DMS79 treated with DMSO at 0.1 percent for 48 hours (cell line): ENCODE measurements at regions not wholly inside any gene's neighbourhood (a gene's known extent, or its start where the extent isn't known, plus 50 kb on each side); places are given as distances from the start of the nearest gene placed in this dataset.
"Not testable (repeated sequence)": the region's sequence is repeated elsewhere in the genome, so short reads cannot be mapped to it uniquely, and the experiment has no call there.

ENCODE experiments used
- DNase-seq: peaks from one replicate; lab custom pipeline; 2025; lab: John Stamatoyannopoulos, UW

DNA sequence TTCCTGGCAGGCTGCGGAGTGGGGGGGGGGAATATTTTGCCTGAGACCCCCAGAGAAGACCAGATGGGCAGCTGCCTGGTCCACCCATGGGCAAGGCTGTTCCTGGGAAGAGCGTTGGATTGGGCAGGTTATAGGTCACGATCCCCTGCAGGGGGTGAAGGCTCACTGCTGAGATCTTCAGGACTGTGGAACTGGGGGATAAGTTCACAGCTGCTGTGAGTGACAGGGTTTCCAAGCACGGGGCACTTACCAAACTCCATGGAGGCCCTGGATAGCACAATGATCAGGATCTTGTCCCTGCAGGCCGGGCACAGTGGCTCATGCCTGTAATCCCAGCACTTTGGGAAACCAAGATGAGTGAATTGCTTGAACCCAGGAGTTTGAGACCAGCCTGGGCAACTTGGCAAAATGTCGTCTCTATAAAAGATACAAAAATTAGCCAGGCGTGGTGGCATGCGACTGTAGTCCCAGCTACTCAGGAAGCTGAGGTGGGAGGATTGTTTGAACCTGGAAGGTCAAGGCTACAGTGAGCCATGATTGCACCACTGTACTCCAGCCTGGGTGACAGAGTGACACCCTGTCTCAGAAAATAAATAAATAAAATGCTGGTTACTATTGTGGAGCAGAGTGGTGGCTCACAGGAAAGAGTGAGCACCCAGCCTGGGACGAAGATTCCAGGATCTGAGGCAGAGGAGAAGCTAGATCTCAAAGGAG lies 68.0 kb upstream of the HELT start:
- DNase-seq = no peak

DNA sequence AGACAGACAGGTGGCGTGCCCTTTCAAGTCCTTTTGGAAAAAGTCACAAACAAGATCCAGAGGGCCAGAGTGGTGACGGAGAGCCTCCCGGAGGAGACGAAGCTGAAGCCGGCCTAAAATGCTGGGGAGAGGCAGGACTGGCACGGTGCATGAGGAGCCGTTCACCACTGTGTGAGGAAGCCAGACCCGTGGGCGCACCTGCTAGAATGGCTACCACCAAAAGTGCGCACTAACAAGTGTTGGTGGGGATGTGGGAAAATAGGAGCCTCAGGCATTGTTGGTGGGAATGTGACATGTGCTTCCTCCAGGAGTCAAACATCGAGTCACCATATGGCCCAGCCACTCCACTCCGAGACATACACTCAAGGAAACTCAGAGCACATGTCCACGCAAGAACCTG lies 67.4 kb upstream of the HELT start:
- no peak for DNase-seq

DNA sequence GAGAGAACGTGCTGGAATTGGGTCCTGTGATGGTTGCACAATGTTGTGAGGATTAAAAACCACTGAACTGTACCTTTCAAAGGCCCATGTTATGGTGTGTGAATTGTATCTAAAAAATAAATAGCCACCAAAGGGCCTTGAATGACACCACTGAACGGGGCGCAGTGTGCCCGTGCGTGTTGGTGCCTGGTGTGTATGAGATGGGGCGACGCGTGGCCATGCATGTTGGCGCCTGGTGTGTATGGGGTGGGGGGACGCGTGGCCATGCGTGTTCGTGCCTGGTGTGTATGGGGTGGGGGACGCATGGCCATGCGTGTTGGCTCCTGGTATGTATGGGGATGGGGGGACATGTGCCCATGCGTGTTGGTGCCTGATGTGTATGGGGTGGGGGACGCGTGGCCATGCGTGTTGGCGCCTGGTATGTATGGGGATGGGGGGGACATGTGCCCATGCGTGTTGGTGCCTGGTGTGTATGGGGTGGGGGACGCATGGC lies 66.6 kb upstream of the HELT start:
- no peak for DNase-seq

DNA sequence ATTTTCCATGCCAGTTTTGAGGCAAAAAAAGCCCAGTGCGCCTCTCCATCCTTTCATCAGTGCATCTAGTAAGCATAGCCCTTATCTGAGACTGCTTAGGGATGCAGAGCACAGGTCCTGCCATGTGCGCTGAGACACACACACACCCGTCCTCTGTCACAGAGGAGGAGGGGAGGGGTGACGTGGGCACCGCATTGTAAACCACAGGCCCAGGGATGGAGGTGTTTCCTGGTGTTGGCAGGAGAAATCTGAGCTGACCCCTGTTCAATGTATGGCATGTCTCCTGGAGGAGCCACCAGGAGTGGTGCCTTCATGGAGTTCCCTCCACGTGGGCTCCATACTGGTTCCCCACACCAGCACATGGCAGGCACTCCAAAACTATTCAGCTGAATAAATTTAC lies 65.8 kb upstream of the HELT start:
- no peak for DNase-seq

DNA sequence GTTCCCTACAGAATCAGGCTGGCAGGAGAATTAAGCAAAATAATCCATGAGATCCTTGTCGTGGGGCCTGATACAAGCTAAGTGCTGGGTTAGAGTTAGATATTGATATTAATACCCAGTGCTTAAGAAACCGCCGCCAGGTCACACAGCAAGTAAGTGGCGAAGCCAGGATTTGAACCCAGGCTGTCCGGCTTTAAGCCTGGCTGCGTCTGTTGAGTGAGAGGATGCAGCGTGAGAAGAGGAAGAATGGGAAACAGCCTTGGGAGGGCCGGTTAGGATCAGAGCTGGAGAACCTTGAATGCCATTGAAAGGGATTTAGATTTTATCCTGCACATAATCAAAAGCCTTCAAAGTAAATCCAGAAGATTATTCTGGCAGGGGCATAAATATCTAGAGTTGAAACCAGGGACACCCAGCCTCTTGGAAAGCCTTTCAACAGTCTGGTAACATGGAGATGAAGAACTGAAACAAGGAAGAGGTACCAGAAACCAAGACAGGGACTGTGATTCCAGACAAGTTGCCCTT lies 64.8 kb upstream of the HELT start:
- DNase-seq = no peak

DNA sequence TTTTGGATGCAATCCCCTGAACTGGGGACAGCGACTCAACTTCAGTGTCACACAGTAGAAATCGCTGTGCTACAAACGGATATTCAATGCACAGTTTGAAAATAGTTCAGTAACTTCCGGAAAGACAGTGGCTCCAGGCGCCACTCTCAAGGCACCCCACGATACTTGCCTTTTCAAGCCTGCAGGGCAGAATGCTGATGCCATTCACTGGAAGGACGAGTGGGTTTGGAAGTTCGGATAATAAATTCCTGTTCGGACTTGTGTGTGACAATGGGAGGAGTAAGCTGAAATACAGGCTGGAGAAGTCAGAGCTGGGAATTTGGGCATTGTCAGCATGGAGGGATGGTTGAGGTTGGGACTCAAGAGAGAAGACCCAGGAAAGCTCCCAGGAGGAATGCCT lies 64.3 kb upstream of the HELT start:
- DNase-seq = no peak

DNA sequence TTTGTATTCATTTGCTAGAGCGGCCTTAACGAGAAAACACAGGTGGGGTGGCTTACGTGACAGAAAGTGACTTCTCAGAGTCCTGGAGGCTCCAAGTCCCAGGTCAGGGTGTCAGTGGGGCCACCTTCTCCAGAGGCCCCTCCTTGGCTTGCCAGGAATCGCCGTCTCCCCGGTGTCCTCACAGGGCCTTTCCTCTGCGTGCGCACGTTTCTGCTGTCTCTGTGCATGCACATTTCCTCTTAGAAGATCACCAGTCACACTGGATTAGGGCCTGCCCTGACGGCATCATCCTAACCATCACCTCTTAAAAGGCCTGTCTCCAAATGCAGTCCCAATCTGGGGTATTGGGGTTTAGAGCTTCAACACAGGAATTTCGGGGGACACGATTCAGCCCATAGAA lies 63.8 kb upstream of the HELT start:
- DNase-seq = no peak

DNA sequence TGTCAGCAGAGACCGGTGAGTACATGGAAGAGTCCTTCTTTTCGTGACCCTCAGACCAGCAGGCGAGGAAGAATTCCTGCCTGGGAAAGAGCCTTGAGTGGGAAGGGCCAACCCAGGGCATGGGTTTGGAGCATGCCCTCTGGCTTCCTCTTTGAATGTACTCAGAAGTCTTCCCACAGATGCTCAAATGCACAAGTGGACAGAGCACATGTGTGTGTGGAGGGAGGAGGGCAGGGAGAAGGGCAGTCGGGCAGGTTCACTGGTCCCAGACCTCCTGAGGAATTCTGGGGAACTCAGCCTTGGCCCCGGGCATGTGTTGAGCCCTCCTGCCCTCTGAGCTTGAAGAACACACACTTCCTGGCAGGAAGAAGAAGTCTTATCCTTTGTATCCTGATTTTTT lies 63.2 kb upstream of the HELT start:
- DNase-seq = no peak

DNA sequence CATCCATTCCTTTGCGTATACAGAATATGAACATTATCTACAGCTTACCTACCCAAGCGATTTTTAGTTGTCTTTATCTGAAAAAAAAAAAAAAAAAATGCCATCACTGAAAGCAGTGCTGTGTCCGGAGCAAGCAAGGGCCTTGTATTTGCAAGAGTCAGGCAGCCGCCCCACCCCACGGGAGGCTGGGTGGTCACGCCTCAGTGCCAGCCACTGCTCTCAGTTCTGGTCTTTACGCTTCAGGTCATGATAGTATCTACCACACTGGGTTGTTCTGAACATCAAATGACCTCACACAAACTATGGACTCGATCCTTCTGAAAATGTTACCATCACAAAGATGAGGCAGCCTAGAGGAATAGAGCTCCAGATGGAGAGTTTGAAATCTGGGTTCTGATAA lies 62.7 kb upstream of the HELT start:
- DNase-seq = no peak

DNA sequence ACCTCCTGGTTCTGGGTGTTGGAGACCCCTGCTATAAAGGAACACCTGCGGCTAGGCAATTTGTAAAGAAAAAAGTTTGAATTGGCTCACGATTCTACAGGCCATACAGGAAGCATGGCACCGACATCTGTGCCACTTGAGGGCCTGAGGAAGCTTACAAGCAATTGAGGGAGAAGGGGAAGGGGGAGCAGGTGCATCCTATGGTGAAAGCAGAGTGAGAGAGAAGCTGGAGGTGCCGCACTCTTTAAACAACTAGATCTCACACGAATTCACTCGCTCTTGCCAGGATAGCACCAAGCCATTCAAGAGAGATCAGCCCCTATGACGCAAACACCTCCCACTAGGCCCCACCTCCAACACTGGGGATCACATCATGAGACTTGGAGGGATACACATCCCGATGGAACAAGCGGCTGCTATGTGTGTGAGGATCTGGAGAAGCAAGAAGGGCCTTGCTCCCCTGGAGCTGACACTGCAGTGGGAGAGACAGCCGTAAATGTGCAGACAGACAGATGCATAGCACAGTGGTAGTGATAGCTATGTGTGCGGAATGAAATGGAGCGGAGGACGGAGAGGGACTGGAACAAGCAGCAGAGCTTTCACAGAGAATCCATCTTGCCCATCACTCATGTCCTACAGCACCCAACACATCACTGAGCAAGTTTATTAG lies 60.7 kb upstream of the HELT start:
- no peak for DNase-seq

DNA sequence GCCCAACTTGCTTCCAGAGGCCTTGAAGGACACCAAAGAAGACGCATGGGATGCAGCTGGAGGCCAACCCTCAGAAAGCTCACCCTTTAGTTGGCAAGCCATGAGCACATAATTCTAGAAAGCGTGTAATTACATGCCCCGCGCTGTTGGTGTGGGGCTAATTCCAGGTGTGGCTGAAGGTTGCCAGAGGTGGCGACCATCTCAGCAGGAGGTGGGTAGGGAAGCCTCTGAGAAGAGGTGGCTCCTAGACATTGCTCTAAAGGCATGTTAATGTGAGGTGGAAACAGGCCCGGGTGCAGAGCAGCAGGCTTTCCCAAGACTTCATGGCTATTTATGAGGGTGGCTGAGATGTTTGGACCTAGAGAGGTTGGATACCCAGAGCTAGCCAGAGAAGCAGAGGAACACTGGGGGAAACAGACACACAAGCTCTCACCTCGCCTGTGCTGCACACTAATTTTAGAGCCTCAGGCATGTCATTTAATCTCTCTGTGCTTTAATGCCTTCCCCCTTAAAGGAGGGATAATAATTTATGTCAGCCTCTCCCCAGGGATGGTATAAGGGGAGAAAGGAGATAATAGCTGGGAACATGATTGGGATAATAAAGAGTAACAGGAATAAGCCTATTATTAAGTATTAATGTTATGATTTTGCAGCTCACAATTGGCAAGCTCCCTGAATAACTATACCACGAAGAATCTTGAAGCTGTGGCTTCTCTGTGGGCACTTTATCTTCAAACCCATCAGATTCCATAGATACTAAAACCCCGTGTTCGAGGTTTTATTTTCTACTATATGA lies 60.0 kb upstream of the HELT start:
- no peak for DNase-seq

DNA sequence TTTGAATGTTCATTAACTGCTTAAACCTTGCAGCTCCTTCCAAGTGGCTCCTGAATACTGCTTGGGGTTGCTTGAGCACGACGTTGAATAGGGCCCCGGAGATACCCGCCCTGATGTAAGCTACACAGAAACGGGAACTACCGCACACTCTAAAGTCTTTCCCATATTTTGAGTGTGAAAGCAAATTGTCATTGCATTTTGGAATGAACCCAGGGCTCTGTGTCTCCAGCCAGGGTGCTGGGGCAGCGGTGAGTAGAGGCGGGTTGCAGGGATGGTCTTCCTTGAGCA lies 59.4 kb upstream of the HELT start:
- no peak for DNase-seq

DNA sequence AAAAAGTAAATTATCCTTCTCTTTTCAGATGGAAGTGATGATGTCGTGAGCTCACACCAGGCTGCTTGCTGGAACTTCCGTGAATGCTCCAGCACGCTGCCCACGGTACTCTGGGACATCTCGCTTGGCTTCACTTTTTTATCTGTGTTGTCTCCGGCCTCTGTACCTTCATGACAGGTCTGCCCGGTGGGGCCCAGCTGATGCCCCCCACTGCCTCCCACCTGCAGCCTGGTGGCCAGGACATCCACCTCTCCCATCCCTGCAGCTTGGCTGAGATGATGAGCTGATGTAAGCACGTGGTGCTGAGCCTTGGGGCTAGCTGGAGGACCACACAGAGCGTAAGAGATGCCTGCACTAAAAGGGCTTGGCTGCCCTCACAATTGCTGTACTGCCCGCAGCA lies 59.0 kb upstream of the HELT start:
- DNase-seq = no peak

DNA sequence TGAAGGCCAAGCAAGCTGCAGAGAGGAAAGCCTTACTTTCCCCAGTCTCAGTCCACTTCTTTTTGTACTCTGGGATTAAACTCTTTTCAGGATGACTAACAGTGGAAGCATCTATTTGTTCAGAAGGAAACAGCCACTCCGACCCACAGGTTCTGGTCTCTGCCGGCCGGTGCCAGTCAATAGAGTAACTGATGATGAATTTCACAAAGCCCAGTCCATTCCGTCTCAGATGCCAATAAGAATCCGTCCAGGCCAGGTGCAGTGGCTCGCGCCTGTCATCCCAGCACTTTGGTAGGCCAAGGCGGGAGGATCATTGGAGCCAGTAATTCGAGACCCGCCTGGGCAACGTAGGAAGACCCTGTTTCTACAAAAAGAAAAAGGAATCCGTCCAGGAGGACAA lies 58.5 kb upstream of the HELT start:
- no peak for DNase-seq

DNA sequence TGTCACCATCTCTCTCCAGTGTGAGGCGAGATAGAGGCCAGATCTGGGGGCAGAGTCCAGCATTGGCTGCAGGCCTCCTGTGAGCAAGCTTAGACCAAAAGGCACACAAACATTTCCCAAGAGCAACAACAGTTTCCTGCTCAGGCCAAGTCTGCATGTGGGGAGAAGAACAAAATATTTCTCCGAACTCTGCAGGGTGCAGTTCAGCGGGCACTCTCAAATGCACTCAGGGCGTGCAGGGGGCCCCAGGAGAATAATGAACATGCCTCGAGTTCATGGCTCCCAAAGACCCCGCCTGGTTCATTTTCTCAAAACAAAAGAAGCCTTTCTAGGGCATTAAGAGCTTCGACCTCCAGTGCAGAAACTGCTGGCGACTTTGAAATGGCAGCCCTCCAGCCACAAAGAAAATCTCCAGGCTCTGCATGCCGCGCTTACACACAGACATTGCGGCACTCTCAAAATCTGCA lies 57.8 kb upstream of the HELT start:
- no peak for DNase-seq

DNA sequence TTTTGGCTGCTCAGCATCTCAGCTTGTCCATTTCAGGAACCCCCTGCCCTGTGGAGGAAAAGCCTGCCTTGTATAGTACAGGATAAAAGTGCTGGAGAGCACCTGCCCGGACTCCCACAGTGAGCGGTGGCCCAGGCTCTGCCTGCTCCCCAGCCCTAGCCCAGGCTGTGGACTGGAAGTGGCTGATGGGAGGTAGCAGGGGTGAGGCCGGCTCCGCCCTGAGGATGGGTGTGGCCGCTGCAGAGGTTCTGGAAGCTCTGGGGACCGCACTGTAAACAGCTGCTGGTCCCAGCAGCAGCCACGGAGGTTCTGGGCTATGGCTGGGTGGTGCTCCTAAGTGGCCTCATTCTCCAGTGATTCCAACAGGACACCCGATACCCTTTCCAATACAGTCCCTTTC lies 56.6 kb upstream of the HELT start:
- peak; percentile 4 for DNase-seq

DNA sequence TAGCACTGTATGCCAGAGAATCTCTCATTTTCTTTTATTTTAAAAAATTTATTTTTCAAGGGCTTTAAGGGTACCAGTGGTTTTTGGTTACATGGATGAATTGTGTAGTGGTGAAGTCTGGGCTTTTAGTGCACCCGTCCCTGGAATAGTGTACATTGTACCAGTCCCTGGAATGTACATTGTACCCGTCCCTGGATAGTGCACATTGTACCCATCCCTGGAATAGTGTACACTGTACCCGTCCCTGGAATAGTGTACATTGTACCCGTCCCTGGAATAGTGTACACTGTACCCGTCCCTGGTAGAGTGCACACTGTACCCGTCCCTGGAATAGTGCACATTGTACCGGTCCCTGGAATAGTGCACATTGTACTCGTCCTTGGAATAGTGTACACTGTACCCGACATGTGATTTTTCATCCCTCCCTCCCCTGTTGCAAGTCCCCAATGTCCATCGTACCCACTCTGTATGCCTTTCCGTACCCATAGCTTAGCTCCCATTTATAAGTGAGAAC lies 56.1 kb upstream of the HELT start:
- no peak for DNase-seq

DNA sequence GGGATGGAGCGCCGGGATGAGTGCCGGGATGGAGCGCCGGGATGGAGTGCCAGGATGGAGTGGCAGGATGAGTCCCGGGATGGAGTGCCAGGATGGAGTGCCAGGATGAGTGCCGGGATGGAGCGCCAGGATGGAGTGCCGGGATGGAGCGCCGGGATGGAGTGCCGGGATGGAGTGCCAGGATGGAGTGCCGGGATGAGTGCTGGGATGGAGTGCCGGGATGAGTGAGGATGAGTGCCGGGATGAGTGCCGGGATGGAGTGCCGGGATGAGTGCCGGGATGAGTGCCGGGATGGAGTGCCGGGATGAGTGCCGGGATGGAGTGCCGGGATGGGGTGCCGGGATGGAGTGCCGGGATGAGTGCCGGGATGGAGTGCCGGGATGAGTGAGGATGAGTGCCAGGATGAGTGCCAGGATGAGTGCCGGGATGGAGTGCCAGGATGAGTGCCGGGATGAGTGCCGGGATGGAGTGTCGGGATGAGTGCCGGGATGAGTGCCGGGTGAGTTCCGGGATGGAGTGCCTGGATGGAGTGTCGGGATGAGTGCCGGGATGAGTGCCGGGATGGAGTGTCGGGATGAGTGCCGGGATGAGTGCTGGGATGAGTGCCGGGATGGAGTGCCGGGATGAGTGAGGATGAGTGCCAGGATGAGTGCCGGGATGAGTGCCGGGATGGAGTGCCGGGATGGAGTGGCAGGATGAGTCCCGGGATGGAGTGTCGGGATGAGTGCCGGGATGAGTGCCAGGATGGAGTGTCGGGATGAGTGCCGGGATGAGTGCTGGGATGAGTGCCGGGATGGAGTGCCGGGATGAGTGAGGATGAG lies 52.9 kb upstream of the HELT start:
- not testable (repeated sequence) for DNase-seq

DNA sequence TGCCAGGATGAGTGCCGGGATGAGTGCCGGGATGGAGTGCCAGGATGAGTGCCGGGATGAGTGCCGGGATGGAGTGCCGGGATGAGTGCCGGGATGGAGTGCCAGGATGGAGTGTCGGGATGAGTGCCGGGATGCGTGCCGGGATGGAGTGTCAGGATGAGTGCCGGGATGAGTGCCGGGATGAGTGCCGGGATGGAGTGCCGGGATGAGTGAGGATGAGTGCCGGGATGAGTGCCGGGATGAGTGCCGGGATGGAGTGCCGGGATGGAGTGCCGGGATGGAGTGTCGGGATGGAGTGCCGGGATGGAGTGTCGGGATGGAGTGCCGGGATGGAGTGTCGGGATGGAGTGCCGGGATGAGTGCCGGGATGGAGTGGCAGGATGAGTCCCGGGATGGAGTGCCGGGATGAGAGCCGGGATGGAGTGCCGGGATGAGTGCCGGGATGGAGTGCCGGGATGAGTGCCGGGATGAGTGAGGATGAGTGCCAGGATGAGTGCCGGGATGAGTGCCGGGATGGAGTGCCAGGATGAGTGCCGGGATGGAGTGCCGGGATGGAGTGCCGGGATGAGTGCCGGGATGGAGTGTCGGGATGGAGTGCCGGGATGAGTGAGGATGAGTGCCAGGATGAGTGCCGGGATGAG lies 52.1 kb upstream of the HELT start:
- not testable (repeated sequence) for DNase-seq

DNA sequence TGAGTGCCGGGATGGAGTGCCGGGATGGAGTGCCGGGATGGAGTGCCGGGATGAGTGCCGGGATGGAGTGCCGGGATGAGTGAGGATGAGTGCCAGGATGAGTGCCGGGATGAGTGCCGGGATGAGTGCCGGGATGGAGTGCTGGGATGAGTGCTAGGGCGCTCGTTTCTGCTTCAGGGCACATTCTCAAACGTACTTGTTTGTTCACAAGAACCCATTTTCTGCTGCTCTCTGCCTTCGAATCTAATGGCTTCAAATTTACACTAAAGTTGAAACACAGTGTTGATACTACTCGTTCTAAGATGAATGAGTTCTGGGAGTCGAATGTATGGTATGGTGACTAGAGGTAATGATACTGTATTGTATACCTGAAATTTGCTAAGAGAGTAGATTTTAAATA lies 50.6 kb upstream of the HELT start:
- not testable (repeated sequence) for DNase-seq

DNA sequence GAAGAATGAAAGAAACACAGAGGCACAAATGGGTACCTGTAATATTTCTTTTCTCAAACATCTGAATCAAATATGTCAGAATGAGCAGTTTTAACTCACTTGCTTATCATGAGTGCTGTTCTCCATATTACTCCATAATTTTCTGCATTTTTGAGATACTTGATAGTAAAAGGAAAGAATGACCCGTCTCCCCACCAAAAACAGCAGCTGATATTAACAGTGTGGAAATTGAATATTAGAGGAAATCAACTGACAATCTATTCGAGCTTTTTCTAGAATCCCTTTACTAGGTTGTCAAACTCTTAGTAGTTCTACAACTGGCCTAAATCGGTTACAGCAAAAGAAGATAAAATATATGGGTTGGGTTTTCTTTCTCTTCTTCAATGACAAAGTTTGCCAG lies 49.9 kb upstream of the HELT start:
- no peak for DNase-seq
